ENCODE measurements at regions not wholly inside any gene's neighbourhood (a gene's known extent, or its start where the extent isn't known, plus 50 kb on each side); places are given as distances from the start of the nearest gene placed in this dataset.
"Not testable (repeated sequence)": the region's sequence is repeated elsewhere in the genome, so short reads cannot be mapped to it uniquely, and the experiment has no call there.

GRCh38 chr20:28562510-28562898 lies 2695.0 kb upstream of the DEFB115 start:
- no peak for DNase-seq

- not testable (repeated sequence) for DNase-seq
Measured at GRCh38 chr20:28562899-28563521, 2694.5 kb upstream of the DEFB115 start.

- not testable (repeated sequence) for DNase-seq
Measured at GRCh38 chr20:28564024-28564423, 2693.4 kb upstream of the DEFB115 start.

- not testable (repeated sequence) for DNase-seq
Measured at GRCh38 chr20:28564688-28565463, 2692.6 kb upstream of the DEFB115 start.

- DNase-seq, result not testable (repeated sequence)
Measured at GRCh38 chr20:28575991-28576390, 2681.5 kb upstream of the DEFB115 start.

GRCh38 chr20:28591680-28592079 lies 2665.8 kb upstream of the DEFB115 start:
- not testable (repeated sequence) for DNase-seq

GRCh38 chr20:28593383-28593782 lies 2664.1 kb upstream of the DEFB115 start:
- DNase-seq, result not testable (repeated sequence)

GRCh38 chr20:28594476-28594875 lies 2663.0 kb upstream of the DEFB115 start:
- not testable (repeated sequence) for DNase-seq

GRCh38 chr20:28602006-28602402 lies 2655.5 kb upstream of the DEFB115 start:
- not testable (repeated sequence) for DNase-seq

- peak; percentile 77 for DNase-seq
Measured at GRCh38 chr20:28602403-28603217, 2654.9 kb upstream of the DEFB115 start.

GRCh38 chr20:28603218-28603577 lies 2654.3 kb upstream of the DEFB115 start:
- not testable (repeated sequence) for DNase-seq

GRCh38 chr20:28616354-28616753 lies 2641.1 kb upstream of the DEFB115 start:
- DNase-seq, result no peak

GRCh38 chr20:28619956-28620651 lies 2637.4 kb upstream of the DEFB115 start:
- DNase-seq, result not testable (repeated sequence)

- DNase-seq, result not testable (repeated sequence)
Measured at GRCh38 chr20:28625112-28625511, 2632.4 kb upstream of the DEFB115 start.

GRCh38 chr20:28640831-28641230 lies 2616.6 kb upstream of the DEFB115 start:
- not testable (repeated sequence) for DNase-seq

Measured in renal pelvis (tissue), 1 donor.